Inferior parietal cortex (tissue), 1 donor: ENCODE measurements at regions not wholly inside any gene's neighbourhood (a gene's known extent, or its start where the extent isn't known, plus 50 kb on each side); places are given as distances from the start of the nearest gene placed in this dataset.
"Not testable (repeated sequence)": the region's sequence is repeated elsewhere in the genome, so short reads cannot be mapped to it uniquely, and the experiment has no call there.

Experiments
- DNase-seq: peaks from one replicate; pipeline ENCODE4 v3.0.0-alpha.2; 2016; ENCODE audit errors: extremely low spot score

DNA sequence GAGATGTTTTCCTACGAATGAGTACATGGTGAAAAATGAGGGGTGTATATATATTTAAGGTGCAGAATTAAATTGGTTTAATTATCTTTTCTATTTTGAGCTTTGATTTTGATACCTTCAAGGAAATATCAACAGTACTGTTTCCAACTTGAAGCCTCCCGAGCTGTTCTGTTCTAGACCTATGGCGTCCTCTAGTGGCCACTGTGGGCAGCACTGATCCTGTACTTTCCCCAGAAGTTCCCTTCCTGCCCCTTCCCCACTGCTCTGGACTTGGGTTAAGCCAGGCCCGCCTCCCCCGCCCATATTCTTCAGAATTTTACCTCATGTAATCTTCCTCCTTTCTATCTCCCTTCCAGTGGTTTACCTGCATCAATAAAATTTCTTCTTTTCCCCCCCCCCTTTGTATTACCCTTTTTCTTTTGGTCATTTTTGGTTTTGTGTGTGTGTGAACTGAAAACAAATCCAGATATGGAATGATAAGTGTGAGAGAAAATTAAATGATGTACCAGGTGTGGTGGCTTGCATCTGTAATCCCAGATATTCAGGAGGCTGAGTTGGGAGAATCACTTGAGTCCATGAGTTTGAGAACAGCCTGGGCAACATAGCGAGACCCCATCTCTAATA is 1643.5 kb downstream of the TP53TG3F start:
- no peak for DNase-seq

DNA sequence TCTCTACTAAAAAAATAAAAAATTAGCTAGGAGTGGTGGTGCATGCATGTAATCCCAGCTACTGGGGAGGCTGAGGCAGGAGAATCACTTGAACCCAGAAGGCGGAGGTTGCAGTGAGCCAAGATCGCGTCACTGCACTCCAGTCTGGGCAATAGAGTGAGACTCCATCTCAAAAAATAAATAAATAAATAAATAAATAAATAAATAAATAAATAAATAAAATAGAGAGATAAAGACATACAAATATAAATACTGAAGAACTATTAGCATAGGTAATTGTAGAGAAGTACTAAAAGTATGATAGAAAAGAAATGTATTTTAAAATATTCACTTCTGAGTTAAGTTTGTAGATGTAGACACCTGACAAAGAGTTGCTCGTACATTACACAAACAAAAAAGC is 1652.4 kb downstream of the TP53TG3F start:
- not testable (repeated sequence) for DNase-seq

DNA sequence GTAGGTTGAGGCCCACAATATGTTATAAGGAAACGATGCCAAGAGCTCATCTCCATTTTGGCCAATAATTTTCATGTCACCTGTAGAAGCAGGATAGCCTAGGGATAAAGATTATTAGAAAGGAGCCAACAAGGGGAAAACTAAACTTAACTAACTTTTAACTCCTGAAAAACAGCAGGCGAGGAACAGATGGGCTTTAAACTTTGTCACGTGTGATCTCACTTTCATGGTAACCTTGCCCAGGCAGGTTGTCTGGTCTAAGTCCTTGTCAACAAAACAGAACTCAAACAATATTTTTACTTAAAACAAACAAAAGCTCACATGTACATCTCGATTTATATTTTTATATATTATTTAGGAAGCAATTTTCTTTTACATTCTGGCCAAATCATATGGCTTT is 1672.0 kb downstream of the TP53TG3F start:
- no peak for DNase-seq

- DNase-seq: no peak
Measured at GRCh38 chr16:35134471-35134870, 1675.1 kb downstream of the TP53TG3F start.

GRCh38 chr16:35140293-35140986 is 1681.0 kb downstream of the TP53TG3F start:
- DNase-seq: no peak

GRCh38 chr16:35141303-35141702 is 1681.9 kb downstream of the TP53TG3F start:
- no peak for DNase-seq

- no peak for DNase-seq
Measured at GRCh38 chr16:35142147-35142808, 1682.9 kb downstream of the TP53TG3F start.

GRCh38 chr16:35142809-35143192 is 1683.4 kb downstream of the TP53TG3F start:
- no peak for DNase-seq

GRCh38 chr16:35144212-35144932 is 1685.0 kb downstream of the TP53TG3F start:
- no peak for DNase-seq

- DNase-seq: no peak
Measured at GRCh38 chr16:35146031-35146710, 1686.8 kb downstream of the TP53TG3F start.

DNA sequence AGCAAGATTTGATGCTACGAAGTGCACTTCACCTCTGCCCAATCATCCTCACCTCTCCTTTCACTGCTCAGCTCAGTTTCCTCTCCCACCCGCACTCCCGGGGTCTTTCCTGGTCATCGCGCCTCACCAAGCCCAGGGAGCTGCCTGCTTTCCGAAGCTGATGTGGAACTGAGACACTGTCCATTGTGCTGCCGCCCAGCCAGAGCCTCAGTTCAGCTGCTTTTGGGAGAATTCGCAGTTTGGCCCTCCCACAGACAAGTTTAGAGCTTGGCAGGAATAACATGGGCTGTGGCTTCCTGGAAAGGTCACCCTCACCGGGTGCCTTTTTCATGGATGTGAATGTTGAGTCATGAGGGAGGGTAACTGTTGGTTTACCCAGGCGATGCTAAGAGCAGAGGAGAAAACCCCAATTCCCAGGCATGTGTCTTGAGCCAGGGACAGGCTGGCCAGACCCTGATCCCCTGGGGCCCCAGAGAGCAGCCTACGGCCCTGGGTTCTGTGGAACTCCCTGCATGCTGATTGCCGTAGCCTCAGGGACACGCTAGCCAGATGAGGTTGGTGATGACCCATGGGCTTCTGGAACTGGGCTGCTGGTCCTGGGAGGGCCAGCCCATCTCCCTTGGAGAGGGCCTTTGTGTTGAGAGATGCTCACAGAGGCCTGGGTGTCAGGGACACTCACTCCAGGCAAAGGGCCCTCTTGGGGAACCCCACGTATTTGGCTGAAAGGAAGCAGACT is 1687.5 kb downstream of the TP53TG3F start:
- no peak for DNase-seq

- DNase-seq: no peak
Measured at GRCh38 chr16:35147556-35148504, 1688.4 kb downstream of the TP53TG3F start.

- DNase-seq: no peak
Measured at GRCh38 chr16:35148748-35149147, 1689.3 kb downstream of the TP53TG3F start.

DNA sequence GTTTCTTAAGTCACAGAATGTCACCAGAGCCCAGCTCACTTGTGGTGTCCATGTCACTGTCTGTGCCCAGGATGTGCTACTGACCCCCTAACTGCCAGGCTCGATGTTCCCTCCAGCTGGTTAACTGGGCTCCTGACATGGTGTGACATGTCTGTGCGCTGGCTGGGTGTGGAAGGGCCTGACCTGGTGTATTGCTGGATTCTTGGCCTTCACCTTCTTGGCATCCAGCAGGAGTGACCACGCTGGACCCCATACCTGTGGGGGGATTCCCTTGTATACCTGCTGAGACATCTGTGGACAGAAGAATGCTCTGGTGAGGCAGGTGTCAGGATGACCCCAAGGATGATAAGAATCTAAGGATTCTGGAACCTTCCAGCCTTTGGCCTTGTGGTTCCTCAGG is 1690.1 kb downstream of the TP53TG3F start:
- no peak for DNase-seq

DNA sequence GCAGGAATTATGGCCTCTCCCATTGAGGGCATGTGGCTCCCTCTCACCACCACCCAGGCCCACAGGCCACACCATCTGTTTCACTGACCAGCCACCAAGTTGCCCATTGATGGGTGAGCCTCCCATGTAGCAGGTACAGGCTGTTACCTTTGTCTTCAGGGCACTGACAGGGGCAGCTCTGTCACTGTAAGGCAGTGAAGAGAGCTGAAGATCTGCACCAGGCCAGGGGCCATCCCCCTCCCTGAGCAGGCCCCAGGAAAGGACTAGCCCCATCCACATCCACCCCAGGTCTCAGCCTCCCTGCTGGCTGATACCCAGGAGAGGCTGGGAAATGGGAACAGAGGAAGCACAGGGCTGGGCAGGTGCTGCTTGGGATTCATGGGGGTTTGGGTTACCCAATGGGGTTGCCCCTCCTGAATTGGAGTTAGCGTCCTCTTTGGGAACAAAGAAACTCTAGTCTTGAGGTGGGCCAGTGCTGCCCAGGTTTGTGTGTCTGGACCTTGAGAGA is 1691.4 kb downstream of the TP53TG3F start:
- DNase-seq: no peak

- no peak for DNase-seq
Measured at GRCh38 chr16:35152067-35152627, 1692.7 kb downstream of the TP53TG3F start.

GRCh38 chr16:35154627-35155026 is 1695.2 kb downstream of the TP53TG3F start:
- no peak for DNase-seq

DNA sequence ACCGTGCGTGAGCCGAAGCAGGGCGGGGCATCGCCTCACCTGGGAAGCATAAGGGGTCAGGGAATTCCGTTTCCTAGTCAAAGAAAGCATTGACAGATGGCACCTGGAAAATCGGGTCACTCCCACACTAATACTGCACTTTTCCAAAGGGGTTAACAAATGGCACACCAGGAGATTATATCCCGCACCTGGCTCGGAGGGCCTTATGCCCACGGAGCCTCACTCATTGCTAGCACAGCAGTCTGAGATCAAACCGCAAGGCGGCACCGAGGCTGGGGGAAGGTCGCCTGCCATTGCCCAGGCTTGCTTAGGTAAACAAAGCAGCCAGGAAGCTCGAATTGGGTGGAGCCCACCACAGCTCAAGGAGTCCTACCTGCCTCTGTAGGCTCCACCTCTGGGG is 1698.1 kb downstream of the TP53TG3F start:
- DNase-seq: not testable (repeated sequence)

- DNase-seq: not testable (repeated sequence)
Measured at GRCh38 chr16:35169324-35169723, 1709.9 kb downstream of the TP53TG3F start.
